Stimulated activated CD4-positive, alpha-beta T cell treated with anti-CD3 and anti-CD28 coated beads, TNF-alpha, amount 100 ng/mL, for 48 hours (primary cell): ENCODE measurements at regions not wholly inside any gene's neighbourhood (a gene's known extent, or its start where the extent isn't known, plus 50 kb on each side); places are given as distances from the start of the nearest gene placed in this dataset.
"Not testable (repeated sequence)": the region's sequence is repeated elsewhere in the genome, so short reads cannot be mapped to it uniquely, and the experiment has no call there.

Experiments
- DNase-seq, 3 donors: peaks; one replicate each; pipeline ENCODE4 v3.0.0-alpha.2; 2020; ENCODE audit warnings: low read depth in 3 of 3

DNA sequence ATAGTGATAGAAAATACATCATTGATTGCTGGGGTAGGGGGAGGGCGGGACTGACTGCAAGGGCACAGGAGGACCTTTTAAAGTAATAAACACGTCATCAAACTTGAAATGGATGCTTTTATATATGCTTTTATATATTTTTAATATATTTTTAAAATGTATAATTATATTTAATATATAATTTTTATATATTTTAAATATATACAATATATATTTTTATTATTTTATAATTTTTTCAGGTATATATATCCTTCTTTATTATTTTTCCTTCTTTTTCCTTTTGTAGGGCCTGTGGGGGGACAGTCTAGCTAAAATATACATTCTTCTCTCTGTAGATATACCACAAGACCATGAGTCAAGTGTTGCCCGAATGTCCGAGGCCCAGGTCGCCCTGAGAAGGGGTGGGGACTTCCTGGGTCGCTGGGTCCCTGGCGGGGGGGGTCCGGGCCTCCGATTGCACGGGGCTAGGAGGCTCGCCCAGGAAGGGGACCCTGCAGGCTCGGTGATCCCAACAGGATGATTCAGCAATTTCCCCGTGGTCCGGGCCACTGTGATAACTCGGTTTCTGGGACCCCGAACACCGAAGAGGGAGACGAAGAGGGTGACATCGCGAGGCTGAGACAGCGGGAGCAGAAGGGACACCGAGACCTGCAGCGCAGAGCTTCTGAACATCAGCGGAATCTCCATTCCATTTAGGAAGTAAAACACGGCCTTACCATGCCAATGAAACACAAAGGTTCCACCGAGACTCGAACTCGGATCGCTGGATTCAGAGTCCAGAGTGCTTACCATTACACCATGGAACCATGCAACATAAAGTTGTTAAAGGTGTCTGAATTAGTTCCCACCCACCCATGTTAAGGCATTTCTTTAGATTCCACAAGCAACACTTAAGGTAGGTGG is 112.5 kb upstream of the NBPF11 start:
- no peak for DNase-seq

DNA sequence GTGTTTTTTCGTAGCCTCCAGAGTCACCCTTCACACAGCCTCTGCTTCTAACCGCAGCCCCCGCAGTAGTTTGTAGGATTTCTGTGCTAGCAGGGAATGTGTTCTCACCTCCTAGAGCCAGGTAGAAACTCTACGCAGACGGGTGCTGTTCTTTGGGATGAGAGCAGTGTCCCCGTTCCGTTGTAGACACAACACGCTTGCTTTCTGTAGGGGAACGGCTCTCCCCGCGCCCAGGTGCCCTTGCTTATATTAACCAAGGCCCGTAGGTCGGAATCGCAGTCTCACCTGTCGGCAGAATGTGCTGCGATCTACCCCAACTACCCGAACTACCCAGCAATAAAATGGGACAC is 111.8 kb upstream of the NBPF11 start:
- DNase-seq: no peak

DNA sequence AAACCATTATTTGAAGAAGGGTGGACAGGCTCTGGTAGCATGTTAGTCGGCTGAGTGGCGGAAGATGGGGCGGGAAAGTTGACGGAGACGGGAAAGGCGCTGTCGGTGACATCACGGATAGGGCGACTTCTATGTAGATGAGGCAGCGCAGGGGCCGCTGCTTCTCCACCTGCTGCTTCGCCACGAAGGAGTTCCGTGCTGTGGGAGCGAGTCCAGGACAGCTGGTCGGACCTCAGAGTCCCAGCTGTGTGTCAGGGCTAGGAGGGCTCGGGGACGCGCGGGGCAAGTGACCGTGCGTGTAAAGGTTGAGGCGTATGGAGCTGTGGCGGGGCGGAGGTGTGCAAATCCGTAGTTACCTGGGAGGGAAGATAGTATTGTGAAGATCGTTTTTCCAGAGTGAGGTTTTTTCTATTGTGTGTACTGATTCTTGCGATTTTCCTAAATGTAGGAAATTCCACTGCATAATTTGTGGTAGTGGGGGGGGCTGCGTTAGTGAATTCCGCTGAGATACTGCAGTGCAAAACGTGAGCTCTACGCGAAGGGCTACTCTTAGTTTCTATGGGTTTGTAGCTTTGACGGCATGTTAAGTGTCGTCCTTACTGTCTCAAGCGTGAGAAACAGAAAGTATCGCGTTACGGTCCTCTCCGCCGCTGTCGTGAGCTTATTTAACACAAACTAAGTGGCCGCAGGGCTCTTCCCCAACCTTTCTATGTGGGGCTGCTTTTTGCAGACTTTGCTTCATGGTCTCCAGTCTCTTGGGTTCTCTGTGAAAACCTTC is 111.2 kb upstream of the NBPF11 start:
- DNase-seq: peak; percentile 59 to 71 (median 67)

DNA sequence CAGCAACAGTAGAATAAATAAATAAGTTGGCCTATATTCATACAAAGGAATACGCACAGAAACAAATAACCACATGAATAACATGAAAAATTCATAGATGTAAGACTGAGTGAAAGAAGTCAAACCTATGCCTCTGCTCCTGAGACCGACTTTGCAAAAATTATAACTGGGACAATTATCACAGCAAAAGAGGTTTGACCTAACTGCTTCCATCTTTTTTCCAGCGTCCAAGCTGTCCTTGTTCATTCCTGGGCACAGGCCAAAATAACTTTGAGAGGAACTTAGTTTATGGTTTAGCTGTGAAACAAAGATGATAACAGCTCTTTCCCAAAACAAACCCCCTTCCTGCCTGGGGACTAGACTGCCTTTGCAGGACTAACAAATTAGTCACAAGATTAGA is 109.6 kb upstream of the NBPF11 start:
- not testable (repeated sequence) for DNase-seq

DNA sequence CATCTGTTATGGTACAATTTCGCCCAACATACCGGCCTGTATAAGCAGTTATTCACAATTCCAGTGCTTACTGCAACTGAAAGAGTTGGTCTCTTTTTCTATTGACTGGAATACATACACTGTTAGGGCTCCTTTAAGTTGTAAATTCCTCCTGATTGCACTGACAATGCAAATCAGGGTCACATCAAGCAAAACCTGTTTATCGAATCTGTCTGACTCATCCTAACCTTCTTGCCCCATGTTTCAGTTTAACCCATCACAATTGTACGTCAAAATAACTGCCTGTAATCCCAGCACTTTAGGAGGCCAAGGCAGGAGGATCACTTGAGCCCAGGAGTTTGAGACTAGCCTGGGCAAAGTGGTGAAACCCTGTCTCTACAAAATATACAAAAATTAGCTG is 105.8 kb upstream of the NBPF11 start:
- not testable (repeated sequence) for DNase-seq

DNA sequence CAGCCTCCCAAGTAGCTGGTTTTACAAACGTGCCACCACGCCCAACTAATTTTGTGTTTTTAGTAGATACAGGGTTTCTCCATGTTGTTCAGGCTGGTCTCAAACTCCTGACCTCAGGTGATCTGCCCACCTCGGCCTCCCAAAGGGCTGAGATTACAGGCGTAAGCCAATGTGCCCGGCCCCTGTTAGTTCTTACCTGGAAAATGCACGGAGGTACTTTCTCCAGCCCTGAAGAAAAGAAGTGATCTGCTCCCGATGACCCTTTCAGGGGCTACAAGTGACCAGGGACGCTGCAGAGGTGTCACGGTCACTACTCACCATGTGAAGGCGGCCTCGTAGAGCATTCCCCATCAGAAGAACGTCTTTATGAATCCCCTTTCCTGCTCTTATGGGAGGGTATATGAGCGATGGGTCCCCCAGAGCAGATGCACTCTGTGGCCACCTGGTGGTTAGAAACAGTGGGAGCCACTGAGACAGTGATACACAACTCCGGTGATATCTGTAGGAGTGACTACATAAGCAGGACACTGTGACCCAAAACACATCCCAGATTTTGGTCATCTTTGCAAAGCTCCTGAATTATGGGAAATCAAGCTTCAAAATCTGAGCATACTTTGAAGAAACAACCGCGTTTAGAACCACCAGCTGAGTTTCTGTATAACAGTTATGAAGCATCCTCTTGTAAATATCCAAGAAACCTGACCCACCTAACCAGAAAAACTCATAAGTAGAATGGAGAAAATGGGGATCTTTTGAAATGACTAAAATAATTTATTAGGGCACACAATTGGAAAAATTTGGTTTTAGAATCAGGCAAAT is 102.7 kb upstream of the NBPF11 start:
- peak in 1 of 3 donors; percentile 9 for DNase-seq

DNA sequence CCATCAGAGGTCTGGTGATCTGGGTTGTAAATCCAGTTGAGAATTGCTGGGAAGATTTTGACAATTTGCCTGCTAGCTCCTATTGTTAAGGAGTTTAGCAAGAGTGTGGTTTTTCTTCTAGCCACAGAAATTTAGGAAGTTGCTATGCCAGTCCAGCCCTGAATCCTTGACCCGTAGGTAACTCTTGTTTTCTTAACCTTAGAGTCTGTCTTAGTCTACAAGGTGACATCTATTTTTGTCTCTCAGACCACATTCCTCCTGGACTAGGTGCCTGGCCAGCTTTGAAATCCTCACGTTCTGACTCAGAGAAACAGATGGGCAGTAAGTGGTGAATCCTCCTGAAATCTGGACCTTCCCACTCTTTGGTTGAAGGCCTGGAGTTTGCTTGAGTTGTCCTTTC is 101.7 kb upstream of the NBPF11 start:
- not testable (repeated sequence) for DNase-seq

DNA sequence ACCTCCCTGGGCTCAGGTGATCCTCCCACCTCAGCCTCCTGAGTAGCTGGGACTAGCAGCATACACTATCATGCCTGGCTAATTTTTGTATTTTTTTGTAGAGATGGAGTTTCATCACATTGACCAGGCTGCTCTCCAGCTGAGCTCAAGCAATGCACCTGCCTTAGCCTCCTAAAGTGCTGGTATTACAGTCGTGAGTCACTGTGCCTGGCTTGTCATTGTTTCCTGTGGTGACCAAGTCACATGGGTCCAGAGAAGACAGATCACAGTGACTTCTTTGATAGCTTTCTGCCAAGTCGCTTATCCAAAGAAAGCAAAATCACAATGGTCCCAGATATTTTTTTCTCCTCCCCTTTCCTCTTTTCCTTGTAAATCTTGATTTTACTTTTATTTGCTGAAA is 96.7 kb upstream of the NBPF11 start:
- not testable (repeated sequence) for DNase-seq

DNA sequence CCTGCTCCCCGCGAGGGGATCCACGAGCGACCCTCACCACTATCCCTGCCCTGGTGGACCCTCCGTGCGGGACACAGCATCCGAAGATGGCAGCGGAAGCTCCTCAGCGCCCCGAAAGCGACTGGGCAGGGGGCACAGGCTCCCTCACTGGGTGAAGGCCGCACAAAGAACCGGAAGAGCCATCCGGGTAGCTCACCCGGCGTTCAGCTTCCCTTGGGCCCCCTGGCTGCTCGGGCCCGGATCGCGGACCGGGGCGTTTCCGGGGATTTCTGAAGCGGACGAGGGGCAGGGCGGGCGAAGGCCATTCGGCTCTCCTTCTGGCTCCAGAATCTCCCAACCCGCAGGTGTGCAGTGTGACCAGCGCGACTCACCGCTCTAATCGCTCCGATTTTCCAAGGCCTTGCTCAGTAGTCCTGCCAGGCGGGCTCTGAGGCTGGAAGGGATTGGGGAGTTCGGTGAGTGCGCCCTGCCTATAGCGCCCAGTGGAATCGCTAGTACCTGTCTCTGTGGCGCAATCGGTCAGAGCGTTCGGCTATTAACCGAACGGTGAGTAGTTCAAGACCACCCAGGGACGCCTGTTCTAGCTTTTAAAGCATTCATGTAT is 94.3 kb upstream of the NBPF11 start:
- DNase-seq: not testable (repeated sequence)

DNA sequence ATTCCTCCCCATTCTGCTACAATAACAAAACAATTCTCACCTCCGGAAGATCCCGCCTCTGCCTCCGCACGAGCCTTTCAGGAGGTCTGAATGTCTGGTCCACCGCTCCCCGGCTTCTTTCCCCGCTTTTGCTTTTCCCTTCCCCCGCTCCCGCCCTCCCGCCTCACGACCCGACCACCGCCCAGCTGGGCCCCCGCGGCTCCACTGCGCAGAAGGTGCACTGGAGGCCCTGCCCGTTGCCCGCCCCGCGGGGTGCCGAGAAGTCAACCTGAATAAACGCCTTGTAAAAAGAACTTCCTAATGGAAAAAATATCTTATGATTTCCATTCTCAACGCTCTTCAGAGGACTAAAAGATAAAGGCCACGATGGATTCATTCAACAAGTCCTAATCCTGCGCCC is 93.8 kb upstream of the NBPF11 start:
- DNase-seq: not testable (repeated sequence)

DNA sequence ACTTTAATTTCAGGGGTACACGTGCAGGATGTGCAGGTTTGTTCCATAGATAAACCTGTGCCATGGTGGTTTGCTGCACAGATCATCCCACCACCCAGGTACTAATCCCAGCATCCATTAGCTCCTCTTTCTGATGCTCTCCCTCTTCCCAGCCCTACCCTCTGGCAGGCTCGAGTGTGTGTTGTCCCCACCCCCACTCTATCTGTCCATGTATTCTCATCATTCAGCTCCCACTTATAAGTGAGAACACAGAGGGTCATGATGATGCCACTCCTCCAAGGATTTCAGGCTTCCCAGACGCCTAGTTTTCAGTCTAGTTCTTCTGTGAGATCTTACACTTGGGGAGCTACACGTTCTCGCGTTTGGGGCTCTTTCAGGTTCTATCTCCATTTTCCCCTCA is 93.4 kb upstream of the NBPF11 start:
- not testable (repeated sequence) for DNase-seq

DNA sequence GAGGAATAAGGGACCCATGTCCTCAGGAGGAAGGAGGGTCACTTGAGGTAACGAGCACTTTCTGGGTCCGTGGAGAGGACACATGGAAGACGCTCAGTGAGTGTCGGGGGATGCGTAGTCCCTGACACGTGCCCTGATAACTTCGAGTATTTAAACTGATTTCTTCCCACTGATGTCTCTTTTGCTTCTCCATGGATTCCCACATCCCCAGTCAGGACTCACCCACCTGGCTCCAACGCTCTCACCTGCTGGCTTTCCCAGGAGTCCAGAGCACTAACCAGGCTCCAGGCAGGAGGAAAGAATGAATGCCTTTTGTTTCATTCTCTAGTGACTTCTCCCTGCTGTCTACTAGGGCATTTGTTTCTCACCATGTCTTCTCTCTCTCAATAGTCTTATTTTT is 81.2 kb upstream of the NBPF11 start:
- DNase-seq: not testable (repeated sequence)

DNA sequence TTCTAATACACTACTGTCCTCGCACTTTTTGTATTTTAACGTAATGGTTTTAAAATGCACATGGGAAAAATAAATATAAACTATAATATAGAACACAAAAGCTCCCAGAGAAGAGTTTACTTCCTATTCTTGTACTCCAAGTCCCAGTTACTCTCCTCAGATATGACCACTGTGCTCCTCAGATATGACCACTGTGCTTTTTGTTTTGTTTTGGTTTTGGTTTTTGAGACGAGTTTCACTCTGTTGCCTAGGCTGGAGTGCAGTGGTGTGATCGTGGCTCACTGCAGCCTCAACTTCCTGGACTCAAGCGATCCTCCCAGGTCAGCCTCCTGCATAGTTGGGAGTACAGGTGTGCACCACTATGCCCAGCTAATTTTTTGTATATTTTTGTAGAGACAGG is 76.8 kb upstream of the NBPF11 start:
- DNase-seq: not testable (repeated sequence)

DNA sequence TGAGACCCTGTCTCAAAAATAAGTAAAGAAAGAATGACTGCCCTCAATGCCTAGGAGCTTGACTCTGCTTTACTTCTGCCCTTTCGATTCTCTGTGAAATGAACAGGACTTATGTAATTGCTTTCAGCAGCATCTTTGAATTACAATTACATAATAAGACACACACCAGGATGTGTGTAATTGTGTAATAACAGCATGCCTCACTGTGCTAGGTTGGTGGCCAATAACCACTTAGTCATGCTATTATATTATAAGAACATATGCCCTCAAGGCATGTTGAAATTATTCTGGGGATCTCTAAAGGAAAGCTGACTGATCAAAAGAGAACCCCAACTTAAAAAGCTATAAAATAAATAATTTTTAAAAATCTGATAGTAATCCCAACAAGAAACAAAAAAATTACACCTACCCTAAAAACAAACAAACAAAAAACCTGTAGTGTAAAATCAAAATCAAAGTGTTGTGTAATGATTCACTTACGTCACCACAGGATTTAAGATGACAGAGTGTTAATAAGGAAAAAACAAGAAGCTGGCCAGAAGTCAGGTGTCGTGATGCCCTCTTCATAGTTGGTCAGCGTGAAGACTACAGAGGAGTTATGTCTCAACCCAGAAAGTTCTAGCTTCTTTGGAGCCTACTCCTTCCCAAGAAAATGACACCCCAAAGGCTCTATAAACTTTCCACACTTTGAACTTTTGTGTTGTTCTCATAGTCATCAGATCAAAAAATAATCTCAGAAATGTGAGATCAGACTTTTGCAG is 70.5 kb upstream of the NBPF11 start:
- not testable (repeated sequence) for DNase-seq

DNA sequence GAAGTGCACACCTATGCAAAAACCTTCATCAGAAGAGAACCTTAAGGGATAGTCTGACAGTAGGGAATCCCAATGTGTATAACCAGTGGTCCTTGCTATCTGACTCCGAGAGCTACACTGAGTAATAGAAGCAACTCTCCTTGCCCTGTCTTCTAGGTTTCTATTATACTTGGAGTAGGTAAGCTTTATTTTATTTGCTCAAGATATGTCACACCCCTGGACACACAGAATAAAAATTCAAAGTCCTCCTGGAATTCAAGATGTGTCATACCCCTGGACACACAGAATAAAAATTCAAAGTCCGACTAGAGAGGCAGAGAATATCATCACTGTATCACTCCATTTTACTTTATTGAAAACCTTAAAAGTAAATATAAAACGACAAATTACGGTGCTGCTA is 69.5 kb upstream of the NBPF11 start:
- DNase-seq: not testable (repeated sequence)

DNA sequence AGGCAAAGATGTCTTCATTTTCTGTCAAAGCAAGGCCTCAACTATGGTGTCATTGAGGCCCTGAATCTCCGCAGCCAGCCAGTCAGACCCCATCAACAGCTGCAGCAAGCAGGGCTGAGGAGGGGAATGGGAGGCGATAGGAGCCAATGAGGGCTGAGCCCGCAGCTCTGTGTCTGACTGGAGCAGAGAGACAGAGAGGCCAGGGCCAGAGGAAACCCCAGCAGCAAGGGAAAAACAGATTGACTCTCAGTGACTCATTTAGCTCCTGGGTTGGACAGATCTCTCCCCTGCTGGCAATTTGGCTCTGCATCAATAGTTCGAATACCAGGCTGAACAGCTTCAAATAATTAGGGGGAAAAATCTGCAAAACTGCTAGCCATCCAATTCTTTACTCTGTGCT is 67.1 kb upstream of the NBPF11 start:
- DNase-seq: not testable (repeated sequence)

DNA sequence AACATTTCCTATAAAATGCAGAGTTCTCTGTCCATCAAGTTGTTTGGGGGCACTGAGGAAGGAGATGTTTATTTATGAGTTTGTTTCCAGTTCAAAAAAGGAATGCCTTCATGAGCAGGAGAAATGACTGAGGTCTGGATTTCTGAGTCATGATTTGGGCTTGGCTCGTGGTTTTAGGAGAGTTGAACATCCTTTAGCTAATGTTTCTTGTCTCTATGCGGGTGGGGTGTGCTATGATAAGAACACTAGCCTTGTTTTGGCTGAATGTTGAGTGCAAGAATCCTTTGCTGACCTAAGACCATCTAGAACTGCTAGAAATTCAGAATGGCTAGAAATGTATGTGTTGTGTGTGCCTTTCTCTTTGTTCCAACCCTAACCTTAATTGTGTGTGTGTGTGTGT is 59.1 kb upstream of the NBPF11 start:
- not testable (repeated sequence) for DNase-seq

DNA sequence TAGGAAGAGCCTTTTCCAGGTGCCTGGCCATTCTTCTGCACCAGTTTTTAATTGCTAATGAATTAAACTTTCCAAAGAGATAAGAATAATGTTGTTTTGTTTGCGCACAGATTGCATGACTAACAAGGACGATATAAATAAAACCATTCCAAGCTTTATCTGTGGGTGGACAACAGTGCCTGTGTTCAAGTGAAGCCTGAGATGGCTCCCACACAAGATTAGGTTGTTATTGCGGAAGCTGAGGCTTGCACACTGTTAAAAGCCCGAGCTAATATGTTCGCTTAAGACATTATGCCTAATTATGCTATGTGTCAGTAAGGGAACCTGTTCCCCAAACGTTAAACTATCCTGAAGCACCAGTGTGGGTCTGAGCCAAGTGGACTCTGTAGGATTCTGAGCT is 58.5 kb upstream of the NBPF11 start:
- not testable (repeated sequence) for DNase-seq

DNA sequence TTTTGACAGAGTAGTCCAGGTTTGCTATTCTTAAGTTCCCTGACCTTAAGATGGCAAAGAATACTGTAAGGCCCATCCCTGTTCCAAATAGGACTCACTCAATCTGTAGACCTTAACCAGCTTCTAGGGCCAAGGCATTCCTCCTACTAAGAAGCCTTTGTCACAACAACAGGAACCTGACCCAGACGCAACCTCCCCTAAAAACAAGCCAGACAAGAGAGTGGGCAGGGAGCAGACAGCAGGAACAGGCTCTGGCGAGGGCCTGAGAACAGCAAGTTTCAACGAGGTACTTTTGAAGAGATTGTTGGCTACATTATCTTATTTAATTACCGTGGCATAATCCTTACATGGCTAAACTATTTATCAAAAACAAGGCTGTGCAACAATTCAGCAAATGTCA is 58.1 kb upstream of the NBPF11 start:
- DNase-seq: not testable (repeated sequence)

DNA sequence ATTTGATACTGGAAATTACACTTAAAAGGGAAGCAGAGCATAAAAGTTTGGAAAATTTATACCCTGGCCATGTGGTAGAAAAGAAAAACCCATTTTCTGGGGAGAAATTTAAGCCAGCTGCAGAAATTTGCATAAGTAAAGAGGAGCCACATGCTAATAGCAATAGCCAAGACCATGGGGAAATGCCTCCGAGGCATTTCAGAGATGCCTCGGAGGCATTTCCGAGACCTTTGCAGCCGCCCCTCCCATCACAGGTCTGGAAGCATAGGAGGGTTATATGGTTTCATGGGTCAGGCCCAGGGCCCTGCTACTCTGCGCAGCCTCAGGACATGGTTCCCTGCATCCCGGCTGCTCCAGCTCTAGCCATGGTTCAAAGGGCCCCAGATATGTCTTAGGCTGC is 49.9 kb upstream of the NBPF11 start:
- not testable (repeated sequence) for DNase-seq
